Neural cell (in vitro differentiated cells): ENCODE measurements at regions not wholly inside any gene's neighbourhood (a gene's known extent, or its start where the extent isn't known, plus 50 kb on each side); places are given as distances from the start of the nearest gene placed in this dataset.

ENCODE experiments used
- H2AFZ ChIP-seq: fragments of 200-600, 300-800 bp; sonication (generic), shearing (Covaris generic); 2 replicates; pipeline ENCODE4 v1.6.0; 2014; ENCODE audit warnings: low read depth, mild to moderate bottlenecking, antibody characterized with exemption, low read length, moderate library complexity
- H3F3A ChIP-seq: fragments of 200-600 bp; shearing (Covaris generic); 2 replicates; pipeline ENCODE4 v1.6.1; 2016; ENCODE audit warnings: mild to moderate bottlenecking, moderate library complexity, mixed read lengths, antibody characterized with exemption, low read length; ENCODE audit not compliant: insufficient read depth, poor library complexity, severe bottlenecking
- H3K27ac ChIP-seq: fragments of 200-600, 300-800 bp; sonication (generic), shearing (Covaris generic); 2 replicates; pipeline ENCODE4 v1.5.1; 2014; ENCODE audit warnings: mild to moderate bottlenecking, low read length, moderate library complexity
- H3K27me3 ChIP-seq: fragments of 300-800, 200-600 bp; sonication (generic), shearing (Covaris generic); 2 replicates; pipeline ENCODE4 v1.6.0; 2014; ENCODE audit warnings: mild to moderate bottlenecking, low read depth, low read length, moderate library complexity; ENCODE audit not compliant: insufficient read depth
- H3K36me3 ChIP-seq: fragments of 300-800, 200-600 bp; sonication (generic), shearing (Covaris generic); 2 replicates; pipeline ENCODE4 v1.5.1; 2014; ENCODE audit warnings: mild to moderate bottlenecking, antibody characterized with exemption, low read length, moderate library complexity; ENCODE audit not compliant: insufficient read depth
- H3K4me2 ChIP-seq: fragments of 300-800, 200-600 bp; sonication (generic), shearing (Covaris generic); 2 replicates; pipeline ENCODE4 v1.6.0; 2014; ENCODE audit warnings: mild to moderate bottlenecking, low read length
- H3K4me3 ChIP-seq: fragments of 300-800, 200-600 bp; sonication (generic), shearing (Covaris generic); 2 replicates; pipeline ENCODE4 v1.5.1; 2014; ENCODE audit warnings: mild to moderate bottlenecking, low read length, moderate library complexity
- H3K79me2 ChIP-seq: fragments of 200-600 bp; shearing (Covaris generic); replicated peaks from 2 replicates; pipeline ENCODE4 v1.6.0; 2014; ENCODE audit warnings: mild to moderate bottlenecking, low read length, moderate library complexity; ENCODE audit not compliant: insufficient read depth
- H3K9ac ChIP-seq: fragments of 300-800, 200-600 bp; sonication (generic), shearing (Covaris generic); 2 replicates; pipeline ENCODE4 v1.6.1; 2016; ENCODE audit warnings: mild to moderate bottlenecking, low read length, mixed read lengths
- H3K9me2 ChIP-seq: fragments of 200-600 bp; shearing (Covaris generic); 2 replicates; pipeline ENCODE4 v1.6.1; 2016; ENCODE audit warnings: mild to moderate bottlenecking, low read length, mixed read lengths; ENCODE audit not compliant: insufficient read depth
- H3K9me3 ChIP-seq: fragments of 200-600, 300-800 bp; sonication (generic), shearing (Covaris generic); 2 replicates; pipeline ENCODE4 v1.6.1; 2016; ENCODE audit warnings: mild to moderate bottlenecking, mixed run types, low read length, moderate library complexity, mixed read lengths
- H4K20me1 ChIP-seq: fragments of 200-600 bp; shearing (Covaris generic); 2 replicates; pipeline ENCODE4 v1.6.1; 2016; ENCODE audit warnings: mild to moderate bottlenecking, mixed run types; ENCODE audit not compliant: insufficient read depth
- EP300 ChIP-seq: fragments of 450-650 bp; conservative IDR thresholded peaks from 2 replicates; pipeline ENCODE4 v1.6.1; 2014; ENCODE audit warnings: antibody characterized with exemption, mild to moderate bottlenecking, moderate library complexity; ENCODE audit not compliant: poor library complexity, severe bottlenecking
- EZH2 ChIP-seq: fragments of 200-600, 300-800 bp; shearing (Covaris generic), sonication (generic); IDR thresholded peaks from 2 replicates; pipeline ENCODE4 v1.6.1; 2014; ENCODE audit warnings: antibody characterized with exemption, low read length, borderline replicate concordance, mild to moderate bottlenecking; ENCODE audit not compliant: insufficient read depth, poor library complexity, severe bottlenecking
- MXI1 ChIP-seq: fragments of 450-650 bp; conservative IDR thresholded peaks from 2 replicates; pipeline ENCODE4 v1.6.1; 2014; ENCODE audit warnings: antibody characterized with exemption, mild to moderate bottlenecking; ENCODE audit not compliant: poor library complexity, severe bottlenecking
- POLR2AphosphoS5 ChIP-seq: IDR thresholded peaks from 2 replicates; pipeline ENCODE4 v1.6.1; 2012
- RAD21 ChIP-seq: fragments of 450-650 bp; conservative IDR thresholded peaks from 2 replicates; pipeline ENCODE4 v1.6.1; 2014; ENCODE audit warnings: antibody characterized with exemption, mild to moderate bottlenecking, moderate library complexity
- SMC3 ChIP-seq: fragments of 450-650 bp; conservative IDR thresholded peaks from 2 replicates; pipeline ENCODE4 v1.6.1; 2014; ENCODE audit warnings: antibody characterized with exemption, mild to moderate bottlenecking, moderate library complexity; ENCODE audit not compliant: poor library complexity
- TAF1 ChIP-seq: IDR thresholded peaks from 2 replicates; pipeline ENCODE4 v1.6.1; 2012; ENCODE audit warnings: low read depth
- TF ChIP-seq, protein P1 (sequence below): fragments of 450-650 bp; IDR thresholded peaks from 2 replicates; pipeline ENCODE4 v1.5.1; 2014; ENCODE audit warnings: antibody characterized with exemption, mild to moderate bottlenecking, moderate library complexity; ENCODE audit not compliant: poor library complexity, severe bottlenecking
- TF ChIP-seq, protein P2 (sequence below): IDR thresholded peaks from 2 replicates; pipeline ENCODE4 v1.6.1; 2012; ENCODE audit warnings: borderline replicate concordance

DNA sequence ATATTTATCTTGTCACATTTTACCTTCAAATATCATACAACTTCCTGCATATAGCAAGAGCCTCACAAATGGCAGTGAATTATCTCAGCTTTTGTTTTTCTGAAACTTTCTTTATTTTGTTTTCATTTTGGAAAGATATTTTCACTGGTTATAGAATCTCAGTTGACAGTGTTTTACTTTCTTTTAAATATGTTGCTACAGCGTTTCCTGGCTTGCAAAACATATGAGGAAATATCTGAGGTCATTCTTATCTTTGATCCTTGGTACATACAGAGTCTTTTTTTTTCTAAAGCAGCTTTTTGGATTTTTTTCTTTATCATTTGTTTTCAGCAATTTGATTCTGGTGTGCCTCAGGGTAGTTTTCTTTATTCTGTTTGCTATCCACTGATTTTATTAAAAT lies 77.6 kb upstream of the CEP78 start:
- no peaks in the 10 kb centered on the region for H3K27me3 ChIP-seq
- no peak overlapping the region for H3K9ac ChIP-seq
- no peak overlapping the region for H3K4me3 ChIP-seq
- H3K9me2 ChIP-seq: no peaks in the 10 kb centered on the region
- H3K9me3 ChIP-seq: peaks cover 6% of the 10 kb centered on the region
- no peak overlapping the region for H3K27ac ChIP-seq
- TF ChIP-seq, protein P1, sequence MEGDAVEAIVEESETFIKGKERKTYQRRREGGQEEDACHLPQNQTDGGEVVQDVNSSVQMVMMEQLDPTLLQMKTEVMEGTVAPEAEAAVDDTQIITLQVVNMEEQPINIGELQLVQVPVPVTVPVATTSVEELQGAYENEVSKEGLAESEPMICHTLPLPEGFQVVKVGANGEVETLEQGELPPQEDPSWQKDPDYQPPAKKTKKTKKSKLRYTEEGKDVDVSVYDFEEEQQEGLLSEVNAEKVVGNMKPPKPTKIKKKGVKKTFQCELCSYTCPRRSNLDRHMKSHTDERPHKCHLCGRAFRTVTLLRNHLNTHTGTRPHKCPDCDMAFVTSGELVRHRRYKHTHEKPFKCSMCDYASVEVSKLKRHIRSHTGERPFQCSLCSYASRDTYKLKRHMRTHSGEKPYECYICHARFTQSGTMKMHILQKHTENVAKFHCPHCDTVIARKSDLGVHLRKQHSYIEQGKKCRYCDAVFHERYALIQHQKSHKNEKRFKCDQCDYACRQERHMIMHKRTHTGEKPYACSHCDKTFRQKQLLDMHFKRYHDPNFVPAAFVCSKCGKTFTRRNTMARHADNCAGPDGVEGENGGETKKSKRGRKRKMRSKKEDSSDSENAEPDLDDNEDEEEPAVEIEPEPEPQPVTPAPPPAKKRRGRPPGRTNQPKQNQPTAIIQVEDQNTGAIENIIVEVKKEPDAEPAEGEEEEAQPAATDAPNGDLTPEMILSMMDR: no peak
- TF ChIP-seq, protein P2, sequence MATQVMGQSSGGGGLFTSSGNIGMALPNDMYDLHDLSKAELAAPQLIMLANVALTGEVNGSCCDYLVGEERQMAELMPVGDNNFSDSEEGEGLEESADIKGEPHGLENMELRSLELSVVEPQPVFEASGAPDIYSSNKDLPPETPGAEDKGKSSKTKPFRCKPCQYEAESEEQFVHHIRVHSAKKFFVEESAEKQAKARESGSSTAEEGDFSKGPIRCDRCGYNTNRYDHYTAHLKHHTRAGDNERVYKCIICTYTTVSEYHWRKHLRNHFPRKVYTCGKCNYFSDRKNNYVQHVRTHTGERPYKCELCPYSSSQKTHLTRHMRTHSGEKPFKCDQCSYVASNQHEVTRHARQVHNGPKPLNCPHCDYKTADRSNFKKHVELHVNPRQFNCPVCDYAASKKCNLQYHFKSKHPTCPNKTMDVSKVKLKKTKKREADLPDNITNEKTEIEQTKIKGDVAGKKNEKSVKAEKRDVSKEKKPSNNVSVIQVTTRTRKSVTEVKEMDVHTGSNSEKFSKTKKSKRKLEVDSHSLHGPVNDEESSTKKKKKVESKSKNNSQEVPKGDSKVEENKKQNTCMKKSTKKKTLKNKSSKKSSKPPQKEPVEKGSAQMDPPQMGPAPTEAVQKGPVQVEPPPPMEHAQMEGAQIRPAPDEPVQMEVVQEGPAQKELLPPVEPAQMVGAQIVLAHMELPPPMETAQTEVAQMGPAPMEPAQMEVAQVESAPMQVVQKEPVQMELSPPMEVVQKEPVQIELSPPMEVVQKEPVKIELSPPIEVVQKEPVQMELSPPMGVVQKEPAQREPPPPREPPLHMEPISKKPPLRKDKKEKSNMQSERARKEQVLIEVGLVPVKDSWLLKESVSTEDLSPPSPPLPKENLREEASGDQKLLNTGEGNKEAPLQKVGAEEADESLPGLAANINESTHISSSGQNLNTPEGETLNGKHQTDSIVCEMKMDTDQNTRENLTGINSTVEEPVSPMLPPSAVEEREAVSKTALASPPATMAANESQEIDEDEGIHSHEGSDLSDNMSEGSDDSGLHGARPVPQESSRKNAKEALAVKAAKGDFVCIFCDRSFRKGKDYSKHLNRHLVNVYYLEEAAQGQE: no peak
- no peak for TF ChIP-seq EZH2
- TF ChIP-seq TAF1: no peak
- no peak for TF ChIP-seq SMC3
- no peak for TF ChIP-seq EP300
- no peak for TF ChIP-seq RAD21
- H3F3A ChIP-seq: no peaks in the 10 kb centered on the region
- H2AFZ ChIP-seq: no peak overlapping the region
- H3K4me2 ChIP-seq: no peak overlapping the region
- H3K36me3 ChIP-seq: no peaks in the 10 kb centered on the region
- H3K79me2 ChIP-seq: no peaks in the 10 kb centered on the region
- no peaks in the 10 kb centered on the region for H4K20me1 ChIP-seq

DNA sequence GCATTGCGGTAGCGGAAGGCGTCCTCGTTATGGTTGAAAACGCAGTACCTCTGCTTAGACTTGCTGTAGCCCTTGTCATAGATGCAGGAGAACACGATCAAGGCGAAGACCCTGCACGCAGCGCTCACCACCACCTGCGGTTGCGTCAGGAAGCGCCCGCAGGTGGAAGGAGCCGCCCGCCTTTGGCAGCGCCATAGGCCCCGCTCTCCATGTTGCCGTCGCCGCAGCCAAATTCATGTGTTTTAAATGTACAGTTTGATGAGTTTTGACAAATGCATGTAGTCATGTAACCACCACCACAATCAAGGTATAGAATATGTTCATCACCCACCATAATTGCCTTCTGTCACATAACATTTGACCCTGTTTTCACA lies 84.9 kb upstream of the CEP78 start:
- Histone ChIP-seq H4K20me1 (no peaks in the 10 kb centered on the region), H2AFZ (no peak overlapping the region), H3K4me2 (no peak overlapping the region), H3F3A (no peaks in the 10 kb centered on the region), H3K27me3 (no peaks in the 10 kb centered on the region), H3K4me3 (no peak overlapping the region), H3K9ac (no peak overlapping the region), H3K9me3 (peaks cover 6% of the 10 kb centered on the region), H3K27ac (no peak overlapping the region), H3K79me2 (no peaks in the 10 kb centered on the region), H3K36me3 (no peaks in the 10 kb centered on the region), H3K9me2 (no peaks in the 10 kb centered on the region)
- TF ChIP-seq EZH2 (no peak), POLR2AphosphoS5 (no peak), MXI1 (no peak), SMC3 (no peak), TAF1 (no peak), RAD21 (no peak), EP300 (no peak)
- TF ChIP-seq, protein P1: no peak
- TF ChIP-seq, protein P2: no peak
